GM18870 (cell line): ENCODE measurements at regions not wholly inside any gene's neighbourhood (a gene's known extent, or its start where the extent isn't known, plus 50 kb on each side); places are given as distances from the start of the nearest gene placed in this dataset.
"Not testable (repeated sequence)": the region's sequence is repeated elsewhere in the genome, so short reads cannot be mapped to it uniquely, and the experiment has no call there.

ENCODE experiments used
- ATAC-seq: cut with Tn5 transposase; IDR thresholded peaks from one replicate; pipeline ENCODE4 v1.9.1; 2021; ENCODE audit warnings: moderate library complexity; ENCODE audit not compliant: unreplicated experiment

GRCh38 chr6:27593200-27593818, 120.4 kb upstream of the ZNF184 start:
- no peak for ATAC-seq

GRCh38 chr6:27592481-27593199, 119.7 kb upstream of the ZNF184 start:
- peak; percentile 57 for ATAC-seq

- no peak for ATAC-seq
These were observed 119.0 kb upstream of the ZNF184 start for GRCh38 chr6:27591699-27592480.

- not testable (repeated sequence) for ATAC-seq
These were observed 112.4 kb upstream of the ZNF184 start for GRCh38 chr6:27585316-27585715.

- ATAC-seq, result no peak
These were observed 111.4 kb upstream of the ZNF184 start for GRCh38 chr6:27584326-27584725.

DNA sequence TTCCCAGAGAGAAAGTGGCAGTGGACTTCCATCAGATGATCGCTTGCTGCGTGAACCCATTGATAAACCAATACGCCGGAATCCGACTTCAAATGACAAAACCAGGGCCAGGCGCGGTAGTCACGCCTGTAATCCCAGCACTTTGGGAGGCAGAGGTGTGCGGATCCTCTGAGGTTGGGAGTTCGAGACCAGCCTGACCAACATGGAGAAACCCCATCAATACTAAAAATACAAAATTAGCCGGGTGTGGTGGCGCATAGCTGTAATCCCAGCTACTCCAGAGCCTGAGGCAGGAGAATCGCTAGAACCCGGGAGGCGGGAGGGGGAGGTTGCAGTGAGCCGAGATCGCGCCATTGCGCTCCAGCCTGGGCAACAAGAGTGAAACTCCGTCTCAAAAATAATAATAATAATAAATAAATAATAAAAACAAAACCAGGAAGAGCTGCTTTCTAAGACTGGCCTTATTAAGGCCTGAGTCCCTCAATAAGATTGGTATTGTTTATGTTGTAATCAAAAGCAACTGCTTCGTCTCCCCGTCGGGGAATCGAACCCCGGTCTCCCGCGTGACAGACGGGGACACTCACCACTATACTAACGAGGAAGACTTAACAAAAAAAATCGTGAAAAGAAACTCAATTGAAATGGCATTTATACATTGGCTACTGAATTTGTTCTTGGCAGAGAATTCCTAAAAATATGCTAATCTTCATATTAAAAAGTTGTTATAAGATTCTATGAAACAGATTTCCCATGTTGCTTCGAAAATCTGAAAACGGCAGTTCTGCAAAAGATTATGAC, 110.2 kb upstream of the ZNF184 start:
- no peak for ATAC-seq

DNA sequence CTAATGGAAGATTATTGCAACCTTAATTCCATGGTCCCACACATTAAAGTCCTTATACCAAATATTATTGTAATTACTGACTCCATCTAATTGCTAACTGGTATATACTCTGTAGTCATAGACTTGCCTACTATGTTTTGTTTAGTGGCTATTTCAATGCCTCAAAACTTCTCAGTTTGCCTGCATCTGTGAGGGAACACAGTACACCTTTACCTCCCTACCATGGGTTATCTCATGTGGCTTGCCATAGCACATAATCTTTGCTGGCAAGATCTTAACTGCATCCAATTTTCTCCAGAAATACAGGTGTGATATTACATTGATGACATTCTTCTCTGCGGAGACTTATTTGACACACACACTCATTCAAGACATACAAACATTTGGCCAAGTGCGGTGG, 107.1 kb upstream of the ZNF184 start:
- ATAC-seq, result no peak

DNA sequence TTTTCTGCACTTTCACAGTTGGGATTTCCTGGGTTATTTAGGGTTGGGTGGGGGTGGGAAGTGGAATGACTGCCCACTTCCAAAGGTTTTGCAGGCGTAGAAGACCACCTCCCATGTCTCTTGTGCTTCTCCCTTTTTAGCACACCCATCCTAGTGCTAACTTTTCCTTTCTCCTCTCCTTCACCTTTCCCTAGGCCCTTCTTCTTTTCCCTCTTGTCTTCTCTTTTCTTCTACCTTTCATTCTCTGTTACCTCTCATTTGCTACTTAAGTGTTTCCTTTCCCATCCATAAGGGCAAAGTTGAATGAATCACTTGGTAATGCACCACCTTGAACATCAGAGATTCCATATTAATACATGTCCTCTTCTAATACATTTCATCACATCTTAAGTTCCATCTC, 105.0 kb upstream of the ZNF184 start:
- no peak for ATAC-seq

DNA sequence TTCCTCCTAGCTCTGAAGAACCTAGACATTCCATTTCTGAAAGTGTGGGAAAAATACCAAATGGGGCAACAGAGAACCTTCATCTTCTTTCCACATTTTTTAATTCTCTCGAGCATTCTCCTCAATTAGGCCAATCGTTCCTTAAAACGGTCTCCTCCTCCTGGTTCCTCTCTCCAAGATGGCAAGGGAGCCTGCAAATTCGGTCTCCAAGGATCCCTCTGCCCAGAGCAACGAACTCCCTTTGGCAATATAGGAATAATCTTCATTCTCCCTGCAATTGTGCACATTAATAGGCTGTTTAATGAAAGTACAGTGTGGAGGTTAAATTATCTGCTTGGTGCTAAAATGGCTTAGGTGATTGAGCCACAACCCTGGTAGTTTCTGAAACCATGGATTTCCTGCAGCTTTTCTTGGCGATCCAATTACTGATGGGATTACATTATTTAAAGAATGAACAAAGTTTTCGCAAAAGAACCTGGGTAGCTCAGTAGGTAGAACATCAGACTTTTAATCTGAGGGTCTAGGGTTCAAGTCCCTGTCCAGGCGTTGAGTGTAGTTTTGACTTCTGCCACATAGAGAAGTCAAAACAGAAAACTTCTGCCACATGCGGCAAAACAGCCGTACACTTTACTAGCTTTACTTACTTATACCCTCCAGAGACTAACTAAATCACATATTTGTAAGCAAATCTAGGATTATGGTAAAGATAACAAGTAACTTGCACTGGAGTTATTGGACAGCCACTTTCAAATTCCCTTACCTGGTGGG, 102.9 kb upstream of the ZNF184 start:
- ATAC-seq, result no peak

DNA sequence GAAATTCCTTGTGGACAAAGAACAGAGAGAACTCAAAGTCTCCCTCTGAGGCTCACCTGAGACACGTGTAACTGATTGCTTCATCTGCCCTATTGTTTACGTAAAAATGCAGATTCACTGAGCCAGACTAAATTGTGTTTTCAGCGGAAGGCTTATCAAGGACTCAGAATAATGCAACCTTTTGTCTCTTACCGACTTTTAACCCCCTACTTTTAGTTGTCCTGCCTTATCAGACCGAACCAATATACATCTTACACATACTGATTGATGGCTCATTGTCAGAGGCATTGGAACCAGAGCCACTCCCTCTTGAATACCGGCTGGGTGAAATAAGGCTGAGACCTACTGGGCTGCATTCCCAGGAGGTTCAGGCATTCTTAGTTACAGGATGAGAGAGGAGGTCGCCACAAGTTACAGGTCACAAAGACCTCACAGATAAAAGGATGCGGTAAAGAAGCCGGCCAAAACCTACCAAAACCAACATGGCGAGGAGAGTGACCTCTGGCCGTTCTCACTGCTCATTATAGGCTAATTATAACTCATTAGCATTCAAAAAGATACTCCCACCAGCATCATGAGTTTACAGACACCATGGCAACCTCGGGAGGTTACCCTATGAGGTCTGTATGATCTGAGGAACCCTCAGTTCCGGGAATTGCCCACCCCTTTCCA, 95.5 kb upstream of the ZNF184 start:
- no peak for ATAC-seq

GRCh38 chr6:27565839-27566779, 93.2 kb upstream of the ZNF184 start:
- no peak for ATAC-seq

GRCh38 chr6:27562027-27562410, 89.1 kb upstream of the ZNF184 start:
- ATAC-seq, result no peak

- no peak for ATAC-seq
These were observed 85.3 kb upstream of the ZNF184 start for GRCh38 chr6:27558028-27558724.

- ATAC-seq, result no peak
These were observed 83.5 kb upstream of the ZNF184 start for GRCh38 chr6:27556406-27556805.

DNA sequence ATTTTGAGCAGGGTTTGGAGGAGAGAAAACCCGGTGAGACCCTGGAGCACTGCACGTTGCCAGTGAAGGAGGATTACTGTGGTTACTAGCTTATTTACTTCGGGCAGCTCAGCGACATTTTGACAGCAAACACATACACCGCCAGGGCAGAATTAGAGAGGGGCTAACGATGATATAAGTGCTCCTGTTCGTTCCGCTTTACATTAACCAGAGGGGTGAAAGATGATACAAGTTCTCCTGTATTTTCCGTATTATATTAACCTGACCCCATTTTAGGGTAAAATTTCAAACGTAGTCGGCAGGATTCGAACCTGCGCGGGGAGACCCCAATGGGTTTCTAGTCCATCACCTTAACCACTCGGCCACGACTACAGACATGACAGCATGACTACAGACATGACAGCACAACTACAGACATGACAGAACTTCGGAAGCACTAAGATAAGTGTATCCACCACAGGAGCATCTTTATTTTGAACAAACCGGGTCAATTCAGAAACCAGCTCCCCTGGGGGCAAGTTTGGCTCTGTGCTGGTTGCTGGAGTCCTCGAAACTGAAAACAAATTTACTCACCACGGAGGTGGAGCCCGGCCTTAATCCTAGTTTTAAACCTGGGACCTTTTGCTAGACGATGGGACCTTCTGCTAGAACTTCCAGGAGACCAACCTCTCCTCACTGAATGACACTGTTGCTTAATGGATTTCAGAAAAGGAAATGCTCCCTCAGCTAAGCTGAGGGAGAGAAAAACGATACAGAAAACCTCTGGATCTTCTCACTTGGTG, 80.4 kb upstream of the ZNF184 start:
- peak; percentile 64 for ATAC-seq

GRCh38 chr6:27551607-27552006, 78.7 kb upstream of the ZNF184 start:
- ATAC-seq, result no peak

- ATAC-seq, result no peak
These were observed 77.8 kb upstream of the ZNF184 start for GRCh38 chr6:27550692-27551091.

DNA sequence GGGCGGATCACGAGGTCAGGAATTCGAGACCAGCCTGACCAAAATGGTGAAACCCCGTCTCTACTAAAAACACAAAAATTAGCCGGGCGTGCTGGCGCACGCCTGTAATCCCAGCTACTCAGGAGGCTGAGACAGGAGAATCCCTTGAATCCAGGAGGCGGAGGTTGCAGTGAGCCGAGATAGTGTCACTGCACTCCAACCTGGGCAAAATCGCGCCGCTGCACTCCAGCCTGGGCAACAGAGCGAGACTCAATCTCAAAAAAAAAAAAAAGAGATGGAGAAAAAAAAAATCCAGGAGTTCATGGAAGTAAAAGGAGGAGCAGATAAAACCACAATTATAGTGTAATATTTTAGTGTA, 76.3 kb upstream of the ZNF184 start:
- ATAC-seq, result not testable (repeated sequence)
